OCI-M1 (cell line): ENCODE measurements at regions not wholly inside any gene's neighbourhood (a gene's known extent, or its start where the extent isn't known, plus 50 kb on each side); places are given as distances from the start of the nearest gene placed in this dataset.
A peak's percentile ranks its signal among the peaks of the same experiment; 100 is the strongest.

Experiments
- DNase-seq: peaks from one replicate; lab custom pipeline; 2025; lab: John Stamatoyannopoulos, UW

DNA sequence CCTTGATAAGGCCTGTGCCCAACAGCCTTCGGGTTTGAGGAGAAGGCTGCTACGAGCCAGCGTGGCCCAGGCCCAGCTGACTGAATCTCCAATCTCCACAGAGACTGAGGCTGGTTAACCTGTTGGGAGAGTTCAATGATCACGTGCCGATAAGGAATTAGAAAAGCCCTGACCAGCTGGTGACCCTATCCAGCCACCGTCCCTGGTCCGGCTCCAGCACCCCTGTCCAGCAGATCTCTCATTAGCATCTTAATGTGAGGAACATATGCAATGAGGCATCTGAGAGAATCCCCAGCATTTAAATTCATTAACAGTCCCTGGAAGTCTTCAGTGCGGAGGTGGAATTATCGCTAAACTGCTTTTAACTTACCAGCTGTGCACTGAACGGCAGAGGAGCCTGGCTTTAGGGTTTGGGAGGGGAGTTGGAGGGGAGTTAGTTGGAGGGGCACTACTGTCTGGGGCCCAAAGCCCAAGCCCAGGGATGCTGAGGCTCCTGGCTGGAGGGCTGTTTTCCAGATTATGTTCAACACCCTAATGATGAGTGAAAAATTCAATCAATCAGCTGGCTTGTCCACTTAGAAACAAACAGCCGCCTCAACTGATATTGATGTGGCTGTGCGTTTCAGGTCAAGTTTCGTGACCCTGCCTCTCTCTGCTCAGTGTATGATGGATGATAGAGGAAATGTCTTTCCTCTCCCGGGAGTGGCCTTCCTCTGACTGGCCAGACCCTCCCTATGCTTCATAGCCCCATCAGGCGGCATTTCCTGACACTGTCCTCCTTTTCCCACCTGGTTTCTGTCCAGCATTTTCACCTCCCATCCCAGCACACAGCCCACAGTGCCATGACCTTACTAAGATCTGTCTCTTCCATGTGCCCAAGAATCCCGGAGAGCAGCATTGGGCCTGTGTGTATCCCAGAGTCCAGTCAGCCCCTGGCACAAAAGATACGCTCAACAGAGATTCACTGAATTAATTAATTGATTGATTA lies 184.5 kb downstream of the CCT6B start:
- DNase-seq = no peak

DNA sequence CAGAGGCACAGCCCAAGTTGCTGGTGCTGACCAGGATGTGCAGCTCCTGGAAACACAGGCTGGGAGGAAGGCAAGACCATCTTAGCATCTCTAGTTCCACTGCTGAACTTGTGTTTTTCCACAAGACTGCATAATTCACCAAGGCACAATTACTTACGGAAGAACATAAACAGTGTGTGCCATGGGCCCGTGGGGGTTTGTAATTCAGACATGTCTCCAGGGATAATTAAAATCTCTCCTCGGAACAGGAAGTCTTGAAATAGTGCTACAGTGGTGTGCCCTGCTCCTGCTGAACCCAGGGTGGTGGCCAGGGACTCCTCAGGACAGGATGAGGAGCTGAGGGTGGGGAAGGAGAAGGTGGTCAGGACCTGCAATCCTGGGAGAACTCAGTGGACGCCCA lies 188.2 kb downstream of the CCT6B start:
- DNase-seq = no peak

DNA sequence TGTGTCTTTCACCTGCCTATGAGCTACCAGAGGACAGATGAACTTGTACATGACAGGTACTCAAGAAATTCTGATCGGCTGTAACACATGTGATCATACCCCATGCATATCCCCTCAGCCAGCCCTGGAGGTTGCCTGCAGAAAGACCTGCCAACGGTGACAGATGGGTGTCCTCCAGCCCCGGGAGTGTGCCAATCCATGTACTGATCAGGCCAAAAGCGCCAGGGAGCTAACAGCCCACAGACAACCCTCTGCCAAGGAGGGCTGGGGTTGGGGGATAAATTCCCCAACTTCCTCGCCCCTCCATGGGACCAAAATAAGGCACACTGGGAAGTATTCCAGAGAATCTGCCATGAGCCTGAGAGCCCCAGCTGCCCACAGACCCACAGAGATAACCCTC lies 189.4 kb downstream of the CCT6B start:
- DNase-seq = no peak

DNA sequence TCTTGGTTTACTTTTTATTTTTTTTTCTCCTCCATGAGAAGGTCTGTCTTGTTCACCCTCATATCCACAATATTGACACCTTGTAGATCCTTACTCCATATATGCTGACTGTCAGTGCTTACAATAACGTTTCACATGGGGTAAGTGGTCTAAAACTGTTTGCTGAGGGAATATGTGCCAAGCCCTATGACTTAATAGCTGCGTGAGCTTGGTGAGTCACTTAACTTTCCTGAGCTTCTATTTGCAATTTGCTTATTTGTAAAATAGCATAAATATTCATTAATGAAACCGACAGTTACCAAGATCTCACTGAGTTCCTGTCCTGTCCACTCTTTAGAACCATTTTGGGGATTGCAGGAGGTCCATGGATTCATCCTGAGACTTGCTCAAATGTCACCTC lies 190.7 kb downstream of the CCT6B start:
- no peak for DNase-seq

DNA sequence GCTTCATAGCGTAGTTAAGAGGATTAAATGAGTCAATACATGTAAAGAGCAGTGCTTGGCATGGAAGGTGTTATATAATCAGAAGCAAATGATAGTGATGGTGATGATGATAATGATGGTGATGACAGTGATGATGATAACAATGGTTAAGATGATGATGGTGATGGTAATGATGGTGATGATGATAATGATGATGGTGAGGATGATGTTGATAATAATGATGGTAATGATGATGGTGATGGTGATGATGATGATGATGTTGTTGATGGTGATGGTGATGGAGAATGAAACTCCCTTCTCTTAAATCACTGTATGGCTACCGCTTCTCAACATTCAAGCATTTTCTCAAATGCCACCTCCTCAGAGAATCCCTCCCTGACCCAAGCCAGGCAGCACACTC lies 190.5 kb downstream of the TMEM132E start:
- no peak for DNase-seq

DNA sequence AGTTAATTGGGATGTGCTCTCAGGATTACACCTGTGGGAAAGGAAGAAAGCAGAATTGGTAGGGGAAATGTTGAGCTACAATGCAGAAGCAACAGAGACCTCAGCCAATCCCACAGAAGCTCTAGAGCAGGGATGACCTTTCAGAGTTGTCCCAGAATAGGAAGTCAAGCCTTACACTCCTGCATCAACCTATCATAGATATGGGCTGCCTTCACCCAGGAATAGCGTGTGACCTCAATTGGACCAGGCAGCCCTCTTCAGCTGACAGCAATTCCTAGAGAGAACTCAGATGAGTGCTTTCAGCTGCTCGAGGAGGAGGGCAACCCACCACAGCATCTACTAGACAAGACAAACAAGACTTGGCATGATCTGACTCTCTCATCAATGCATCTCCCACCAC lies 189.7 kb downstream of the TMEM132E start:
- DNase-seq = no peak

DNA sequence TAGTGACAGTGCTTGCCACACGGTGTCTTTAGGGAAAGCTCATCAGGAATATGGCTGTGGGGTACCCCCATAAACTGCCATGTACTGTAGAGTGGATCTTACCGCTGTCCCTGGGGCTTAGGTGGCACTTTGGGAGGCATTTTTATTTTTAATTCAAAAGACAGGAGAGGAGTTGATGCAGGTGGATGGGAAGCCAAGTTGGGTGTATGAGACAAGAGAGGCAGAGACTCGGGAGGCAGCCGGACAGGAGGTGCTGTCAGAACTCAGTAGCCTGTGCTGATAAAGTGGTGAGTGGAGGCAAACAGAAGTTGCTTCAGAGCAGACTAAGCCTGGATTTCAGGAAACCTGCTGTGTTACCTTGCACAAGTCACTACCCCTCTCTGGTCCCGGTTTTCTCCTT lies 185.9 kb downstream of the TMEM132E start:
- DNase-seq = no peak

DNA sequence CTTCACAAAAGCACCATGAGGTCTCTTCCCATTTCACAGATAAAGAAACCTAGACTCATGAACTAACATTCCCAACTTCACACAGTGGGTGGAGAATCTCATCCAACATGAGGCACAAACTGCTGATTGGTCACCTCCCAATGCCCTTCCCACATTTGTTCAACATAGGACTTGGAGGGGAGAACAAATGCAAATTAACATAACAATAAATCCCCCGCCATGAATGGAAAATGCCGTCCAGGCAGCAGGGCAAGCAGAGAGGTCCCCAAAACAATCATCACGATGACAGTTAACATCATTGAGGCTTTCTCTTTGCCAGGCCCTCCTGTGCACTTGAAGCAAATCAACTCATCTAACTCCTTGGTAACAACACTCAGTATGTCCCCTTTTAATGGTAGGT lies 185.3 kb downstream of the TMEM132E start:
- DNase-seq = no peak

DNA sequence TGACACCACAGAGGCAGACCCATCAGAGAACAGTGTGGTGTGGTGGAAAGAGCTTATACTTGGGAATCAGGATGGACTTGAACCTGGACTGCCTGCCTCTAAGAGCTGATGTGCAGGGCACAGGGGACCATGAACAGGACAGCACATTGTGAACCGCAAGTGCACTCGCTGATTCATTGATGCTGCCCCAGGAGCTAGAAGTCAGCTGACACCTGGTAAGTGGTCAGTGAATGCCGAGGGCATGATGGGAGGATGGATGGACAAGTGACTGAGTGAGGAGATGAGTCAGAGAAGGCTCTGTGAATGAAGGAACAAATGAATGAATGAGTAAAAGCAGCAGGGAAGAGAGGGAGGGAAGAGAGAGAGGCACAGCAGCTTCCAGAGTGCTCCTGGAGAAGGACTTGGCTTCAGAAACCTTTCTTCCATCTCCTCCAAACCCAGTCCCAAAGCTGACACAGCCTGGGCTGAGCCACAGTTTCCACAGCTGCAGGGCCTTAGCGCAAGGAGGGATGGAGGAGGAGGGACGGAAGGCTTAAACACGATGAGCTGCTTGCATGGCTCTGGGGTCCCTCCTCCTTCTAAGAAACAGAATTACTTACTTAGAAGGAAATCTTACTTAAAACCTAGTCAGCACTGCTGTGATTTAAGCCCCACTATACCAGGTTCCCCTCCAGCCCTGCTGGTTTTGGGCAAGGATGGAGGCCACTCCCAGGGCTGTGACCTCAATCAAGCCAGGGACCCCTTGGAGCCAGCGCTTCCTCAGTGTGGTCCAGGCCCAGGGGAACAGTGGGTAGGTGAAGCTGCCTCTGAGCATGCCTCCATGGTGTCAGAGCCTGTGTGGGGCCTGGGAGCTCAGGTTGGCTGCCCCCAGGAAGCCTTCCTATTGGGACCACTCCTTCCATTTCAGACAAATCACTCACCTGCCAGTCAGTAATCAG lies 184.6 kb downstream of the TMEM132E start:
- DNase-seq = no peak

DNA sequence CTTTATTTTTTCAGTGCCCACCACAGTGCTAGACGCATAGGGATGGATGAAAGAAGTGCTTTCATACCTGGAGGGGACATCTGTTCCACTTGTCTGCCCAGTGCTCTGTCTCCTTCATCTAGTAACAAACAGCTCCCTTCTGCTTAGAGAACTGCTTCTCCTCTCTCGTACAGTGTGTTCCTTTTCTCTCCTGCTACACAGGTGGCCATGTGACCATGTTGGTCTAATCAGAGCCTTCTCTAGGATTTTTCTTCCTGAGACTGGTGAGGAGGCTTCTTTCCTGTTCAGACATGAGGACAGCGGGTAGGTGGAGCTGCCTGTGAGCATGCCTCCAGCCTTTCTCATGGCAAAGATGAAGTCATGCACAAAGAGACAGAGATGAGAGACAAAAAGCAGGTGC lies 182.7 kb downstream of the TMEM132E start:
- DNase-seq = no peak

DNA sequence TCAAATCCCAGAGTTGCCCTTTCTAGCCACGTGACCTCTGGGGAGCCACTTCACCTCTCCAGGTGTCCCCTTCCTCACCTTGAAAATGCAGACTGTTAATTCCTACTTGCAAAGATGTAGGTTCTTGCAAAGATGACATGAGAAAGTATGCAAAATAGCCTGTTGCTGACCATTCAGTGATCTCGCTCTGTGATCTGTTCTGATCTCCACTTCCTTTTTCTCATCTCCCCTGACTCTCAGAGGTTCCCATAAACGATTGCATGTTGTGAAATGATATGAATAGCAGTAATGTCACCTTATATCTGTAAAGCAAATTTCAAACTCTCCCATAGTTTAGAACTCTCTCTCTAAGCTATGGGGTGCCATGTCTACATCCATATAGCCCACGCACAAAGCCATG lies 182.3 kb downstream of the TMEM132E start:
- peak; percentile 17 for DNase-seq

DNA sequence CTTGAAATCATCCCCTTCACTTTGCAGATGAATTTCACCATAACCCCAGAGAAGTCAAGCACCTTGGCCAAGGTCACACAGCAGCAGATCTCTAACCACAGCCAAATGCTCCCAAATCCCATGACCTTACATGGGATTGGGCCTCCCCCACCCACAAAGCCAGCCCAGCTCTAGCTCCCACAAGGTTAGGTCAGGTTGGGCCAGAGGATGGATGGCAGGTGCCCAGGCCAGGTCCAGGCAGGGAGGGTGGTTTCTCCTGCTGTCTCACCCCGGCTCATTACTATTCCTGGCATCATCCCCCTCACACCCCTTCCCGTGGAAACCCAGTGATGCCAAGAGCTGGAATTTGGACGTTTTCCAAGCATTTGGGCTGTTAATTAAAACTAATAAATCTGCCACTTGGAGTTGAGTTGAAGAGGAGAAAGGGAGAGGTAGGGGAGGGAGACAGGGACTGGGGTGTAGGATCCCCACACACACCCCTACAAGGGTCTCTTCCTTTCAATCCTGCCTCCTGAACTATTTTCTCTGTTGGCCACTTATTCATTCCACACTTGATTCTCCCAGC lies 181.6 kb downstream of the TMEM132E start:
- DNase-seq = no peak

DNA sequence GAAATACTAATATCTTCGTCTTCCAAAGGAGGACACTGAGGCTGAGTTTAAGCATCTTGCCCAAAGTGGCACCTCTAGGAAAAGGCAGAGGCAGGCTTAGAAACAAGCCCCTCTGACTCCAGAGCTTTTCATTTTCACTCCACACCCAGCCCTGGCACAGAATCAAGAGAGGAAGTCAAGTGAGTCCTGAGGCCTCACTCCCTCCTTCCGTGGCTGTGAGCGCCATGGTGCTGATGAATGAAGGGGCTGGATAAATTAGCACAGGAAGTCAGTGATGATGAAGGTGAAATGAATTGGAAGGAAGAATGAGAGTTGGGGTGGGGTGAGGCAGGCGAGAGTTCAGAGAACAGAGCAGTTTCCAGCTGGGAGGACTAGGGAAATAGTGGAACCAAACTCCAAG lies 179.3 kb downstream of the TMEM132E start:
- no peak for DNase-seq

DNA sequence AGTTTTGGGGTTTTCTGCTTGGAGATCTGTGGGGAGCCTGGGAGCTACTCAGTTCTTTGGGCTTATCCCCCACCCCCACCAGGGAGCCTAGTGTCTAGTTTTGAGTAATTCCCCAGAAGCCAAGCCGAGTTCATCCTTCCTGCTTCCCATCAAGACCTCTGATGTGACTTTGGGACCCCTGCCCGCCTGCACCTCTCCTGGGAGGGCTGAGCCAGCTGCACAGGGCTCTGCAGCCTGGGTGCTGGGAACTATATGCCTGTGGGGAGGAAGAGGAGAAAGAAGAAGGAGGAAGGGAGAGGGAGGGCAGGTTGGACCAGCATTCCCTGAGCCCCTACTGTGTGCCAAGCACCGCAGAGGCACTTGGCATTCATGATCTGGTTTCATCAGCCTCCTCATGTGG lies 178.9 kb downstream of the TMEM132E start:
- no peak for DNase-seq

DNA sequence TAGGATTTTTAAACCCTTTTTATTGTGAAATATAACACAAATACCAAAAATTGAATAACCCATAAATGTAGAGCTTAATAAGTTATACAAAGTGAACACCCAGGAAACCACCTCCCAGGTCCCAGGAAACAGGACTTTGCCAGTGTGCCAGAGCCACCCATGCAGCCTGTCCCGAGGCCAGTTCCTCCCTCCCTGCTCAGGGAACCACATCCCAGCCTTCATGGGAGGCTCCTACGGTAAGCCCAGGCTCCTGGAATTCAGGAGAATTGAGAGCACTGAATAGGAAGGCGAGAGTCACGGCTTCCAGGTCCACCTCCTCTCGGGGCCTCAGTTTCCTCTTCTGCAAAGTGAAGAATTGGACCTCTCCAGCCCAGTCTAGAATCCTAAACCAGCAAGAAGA lies 178.2 kb downstream of the TMEM132E start:
- DNase-seq = no peak

DNA sequence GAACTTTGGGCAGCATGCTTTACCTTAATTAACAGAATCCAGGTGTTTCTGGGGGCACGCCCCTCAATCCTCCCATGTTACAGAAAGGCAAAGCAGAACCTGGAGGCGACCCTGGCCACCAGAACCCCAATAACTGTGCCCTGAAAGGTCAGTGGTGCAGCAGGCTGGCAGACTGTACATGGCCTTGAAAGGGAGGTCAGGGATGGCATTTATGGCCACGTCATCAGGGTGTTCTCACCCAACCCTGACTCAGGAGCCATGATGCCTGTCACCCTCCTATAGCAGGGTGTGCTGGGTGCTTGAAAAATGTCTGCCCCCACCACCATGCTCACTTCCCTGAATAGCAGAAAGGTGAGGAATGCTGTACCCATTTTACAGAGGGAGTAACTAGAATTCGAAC lies 177.7 kb downstream of the TMEM132E start:
- no peak for DNase-seq

DNA sequence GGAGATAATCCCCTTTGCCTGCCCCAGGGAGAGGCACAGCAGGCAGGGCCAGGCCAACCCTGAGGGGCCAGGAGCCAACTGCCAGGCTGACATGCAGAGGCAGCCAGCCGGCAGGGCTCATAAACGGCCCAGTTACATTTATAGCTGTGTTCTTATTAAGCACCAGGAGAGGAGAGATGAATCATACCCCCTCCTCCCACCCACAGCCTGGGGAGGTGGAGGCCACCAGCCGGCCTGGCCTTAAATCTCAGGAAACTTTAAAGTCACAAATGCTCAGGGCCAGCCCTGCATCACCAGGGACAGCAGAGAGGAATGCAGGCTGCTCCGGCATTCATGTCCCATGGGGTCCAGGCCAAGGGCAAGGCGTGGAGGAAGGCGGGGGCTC lies 177.2 kb downstream of the TMEM132E start:
- no peak for DNase-seq

DNA sequence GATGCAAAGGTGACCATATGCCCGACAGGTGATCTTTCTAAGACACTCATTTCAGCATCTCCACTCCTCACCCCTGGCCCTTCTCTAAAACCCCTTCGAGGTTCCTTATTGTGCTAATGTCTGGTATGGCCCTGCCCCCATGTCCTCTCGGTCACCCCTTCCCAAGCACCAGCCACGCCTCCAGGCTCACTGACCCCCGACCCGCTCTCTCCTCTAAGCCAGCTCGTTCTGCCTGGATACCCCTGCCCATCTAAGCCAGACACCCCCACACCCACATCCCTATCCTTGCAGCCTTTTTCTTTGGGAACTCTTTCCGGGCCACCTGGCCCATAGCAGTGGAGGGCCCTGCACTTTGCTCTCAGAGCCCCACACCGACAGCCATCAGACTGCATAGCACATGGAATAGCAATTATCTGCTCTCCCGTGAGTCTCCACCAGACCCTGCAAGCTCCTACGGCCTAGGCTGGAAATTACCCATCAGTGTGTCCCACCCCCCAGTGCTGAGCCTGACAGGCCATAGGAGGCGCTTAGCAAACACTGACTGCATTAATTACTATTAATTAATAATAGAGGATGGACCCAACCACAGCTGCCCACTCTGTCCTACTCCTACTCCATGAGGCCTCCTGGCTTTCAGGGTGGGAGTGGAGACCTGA lies 176.7 kb downstream of the TMEM132E start:
- DNase-seq = no peak

DNA sequence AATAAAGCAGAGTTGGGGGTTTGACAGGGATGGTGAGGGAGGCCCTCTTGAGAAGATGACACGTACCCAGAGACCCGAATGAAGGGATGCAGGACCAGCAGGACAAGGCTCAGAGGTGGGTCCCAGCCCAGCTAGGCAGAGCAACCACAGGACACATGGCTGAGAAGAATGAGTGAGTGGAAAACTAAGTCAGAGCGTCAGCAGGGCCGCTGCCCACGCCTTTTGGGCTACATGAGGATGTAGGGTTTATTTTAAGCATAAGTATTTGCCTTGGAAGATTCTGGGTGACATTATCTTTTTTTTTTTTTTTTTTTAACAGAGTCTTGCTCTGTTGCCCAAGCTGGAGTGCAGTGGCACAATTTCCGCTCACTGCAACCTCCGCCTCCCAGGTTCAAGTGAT lies 176.0 kb downstream of the TMEM132E start:
- no peak for DNase-seq

DNA sequence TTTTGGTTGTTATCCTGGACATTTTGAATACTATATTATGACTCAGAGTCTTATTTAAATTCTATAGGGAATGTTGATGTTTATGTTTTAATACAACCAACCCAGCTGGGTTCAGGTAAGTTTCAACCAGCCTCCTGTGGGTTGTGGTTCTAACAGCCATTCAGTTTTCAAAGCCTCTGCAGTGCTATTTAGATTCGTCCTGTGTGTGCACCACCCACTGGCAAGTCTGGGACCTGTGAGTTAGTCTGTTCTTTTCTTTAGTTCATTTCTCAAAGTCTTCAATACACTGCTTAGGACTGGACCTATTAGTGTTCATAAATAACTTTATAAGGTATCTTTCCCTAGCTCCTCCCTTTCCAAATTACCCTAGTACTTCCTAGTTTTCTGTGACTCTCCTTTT lies 170.6 kb downstream of the TMEM132E start:
- no peak for DNase-seq

DNA sequence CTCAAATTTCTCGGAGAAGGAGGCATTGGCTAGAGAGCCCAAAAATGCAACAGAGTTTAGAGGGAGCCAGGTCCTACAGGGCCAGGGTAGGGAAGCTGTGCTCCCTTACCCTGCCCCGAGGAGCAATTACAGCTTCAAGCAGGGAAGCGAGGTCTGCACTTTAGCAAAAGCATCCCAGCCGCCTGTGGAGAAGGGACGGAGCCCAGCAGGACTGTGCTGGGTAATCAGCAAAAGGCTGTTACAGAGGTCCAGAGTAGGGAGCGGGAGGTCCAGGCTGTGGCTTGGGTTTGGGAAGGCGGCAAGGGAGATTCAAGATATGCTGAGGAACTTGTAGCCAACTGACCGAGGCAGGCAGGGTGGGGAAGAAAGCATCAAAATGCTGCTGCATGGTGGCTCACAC lies 162.6 kb downstream of the TMEM132E start:
- no peak for DNase-seq
